Endodermal cell (in vitro differentiated cells): ENCODE measurements at regions not wholly inside any gene's neighbourhood (a gene's known extent, or its start where the extent isn't known, plus 50 kb on each side); places are given as distances from the start of the nearest gene placed in this dataset.

Experiments used
- DNase-seq: peaks from one replicate; pipeline ENCODE4 v3.0.0-alpha.2; 2017
- H3K27ac ChIP-seq: 2 replicates; pipeline ENCODE4 v1.5.1; 2013; ENCODE audit warnings: mild to moderate bottlenecking, low read depth, low read length, moderate library complexity
- H3K27me3 ChIP-seq: 2 replicates; pipeline ENCODE4 v1.6.1; 2013; ENCODE audit warnings: mild to moderate bottlenecking, low read length, moderate library complexity; ENCODE audit not compliant: insufficient read depth, control insufficient read depth, poor library complexity, severe bottlenecking
- H3K36me3 ChIP-seq: 2 replicates; pipeline ENCODE4 v1.7.0; 2013; ENCODE audit warnings: mild to moderate bottlenecking, low read length, moderate library complexity; ENCODE audit not compliant: control insufficient read depth, insufficient read depth
- H3K4me1 ChIP-seq: one replicate; pipeline ENCODE4 v1.7.0; 2013; ENCODE audit warnings: low read length; ENCODE audit not compliant: control insufficient read depth, insufficient read depth
- H3K4me3 ChIP-seq: 2 replicates; pipeline ENCODE4 v1.5.1; 2013; ENCODE audit warnings: mild to moderate bottlenecking, low read length, moderate library complexity
- H3K9ac ChIP-seq: 2 replicates; pipeline ENCODE4 v1.6.1; 2013; ENCODE audit warnings: mild to moderate bottlenecking, low read length, moderate library complexity; ENCODE audit not compliant: poor library complexity, severe bottlenecking; ENCODE audit errors: extremely low read depth
- H3K9me3 ChIP-seq: 2 replicates; pipeline ENCODE4 v1.6.1; 2013; ENCODE audit warnings: mild to moderate bottlenecking, low read length, moderate library complexity; ENCODE audit not compliant: control insufficient read depth
- H3K27ac Mint-ChIP-seq: 2 replicates; pipeline ENCODE4 v1.8.0; 2020; ENCODE audit warnings: mixed read lengths
- H3K27me3 Mint-ChIP-seq: 2 replicates; pipeline ENCODE4 v1.8.0; 2021; ENCODE audit warnings: mild to moderate bottlenecking, mixed read lengths; ENCODE audit not compliant: insufficient read depth
- H3K36me3 Mint-ChIP-seq: 2 replicates; pipeline ENCODE4 v1.8.0; 2020; ENCODE audit warnings: low read depth, mixed read lengths
- H3K4me1 Mint-ChIP-seq: 2 replicates; pipeline ENCODE4 v1.8.0; 2020; ENCODE audit warnings: mixed read lengths
- H3K4me3 Mint-ChIP-seq: 2 replicates; pipeline ENCODE4 v1.8.0; 2020; ENCODE audit warnings: mild to moderate bottlenecking, moderate library complexity, mixed read lengths
- H3K9me3 Mint-ChIP-seq: 2 replicates; pipeline ENCODE4 v1.8.0; 2020; ENCODE audit warnings: mild to moderate bottlenecking, mixed read lengths
- WGBS, 2 experiments: methylation state at CpG; one replicate each; pipeline versions ENCODE4 v1.1.5 to v1.1.7; 2013; ENCODE audit warnings: missing lambda C conversion rate in 2 of 2, mixed read lengths in 1 of 2; ENCODE audit not compliant: insufficient coverage in 1 of 2, insufficient read length in 1 of 2; 5-methylcytosine and 5-hydroxymethylcytosine counted together
- TF ChIP-seq, protein P1 (sequence below): fragments of 200-600 bp; sonication (generic); conservative IDR thresholded peaks from 2 replicates; pipeline ENCODE4 v1.5.0; 2021; ENCODE audit warnings: antibody characterized with exemption, mild to moderate bottlenecking

- no peaks in the 10 kb centered on the region for H3K36me3 ChIP-seq
- H3K36me3 Mint-ChIP-seq = no peaks in the 10 kb centered on the region
- WGBS, 2 experiments = 83% methylated on average over 1 of the region's 1 CpG; no CpG with 5 or more reads in 1 of the 2 experiments
- no peak overlapping the region for H3K9ac ChIP-seq
- H3K27me3 Mint-ChIP-seq = no peaks in the 10 kb centered on the region
- H3K4me1 Mint-ChIP-seq = no peaks in the 10 kb centered on the region
- no peaks in the 10 kb centered on the region for H3K9me3 ChIP-seq
- H3K27me3 ChIP-seq = no peaks in the 10 kb centered on the region
- TF ChIP-seq, protein P1, sequence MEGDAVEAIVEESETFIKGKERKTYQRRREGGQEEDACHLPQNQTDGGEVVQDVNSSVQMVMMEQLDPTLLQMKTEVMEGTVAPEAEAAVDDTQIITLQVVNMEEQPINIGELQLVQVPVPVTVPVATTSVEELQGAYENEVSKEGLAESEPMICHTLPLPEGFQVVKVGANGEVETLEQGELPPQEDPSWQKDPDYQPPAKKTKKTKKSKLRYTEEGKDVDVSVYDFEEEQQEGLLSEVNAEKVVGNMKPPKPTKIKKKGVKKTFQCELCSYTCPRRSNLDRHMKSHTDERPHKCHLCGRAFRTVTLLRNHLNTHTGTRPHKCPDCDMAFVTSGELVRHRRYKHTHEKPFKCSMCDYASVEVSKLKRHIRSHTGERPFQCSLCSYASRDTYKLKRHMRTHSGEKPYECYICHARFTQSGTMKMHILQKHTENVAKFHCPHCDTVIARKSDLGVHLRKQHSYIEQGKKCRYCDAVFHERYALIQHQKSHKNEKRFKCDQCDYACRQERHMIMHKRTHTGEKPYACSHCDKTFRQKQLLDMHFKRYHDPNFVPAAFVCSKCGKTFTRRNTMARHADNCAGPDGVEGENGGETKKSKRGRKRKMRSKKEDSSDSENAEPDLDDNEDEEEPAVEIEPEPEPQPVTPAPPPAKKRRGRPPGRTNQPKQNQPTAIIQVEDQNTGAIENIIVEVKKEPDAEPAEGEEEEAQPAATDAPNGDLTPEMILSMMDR = peak; percentile 57
- no peak overlapping the region for H3K4me3 Mint-ChIP-seq
- peak; percentile 49 for DNase-seq
- H3K4me3 ChIP-seq = no peak overlapping the region
- no peak overlapping the region for H3K27ac ChIP-seq
- H3K9me3 Mint-ChIP-seq = peaks cover 3% of the 10 kb centered on the region
- no peak overlapping the region for H3K27ac Mint-ChIP-seq
- H3K4me1 ChIP-seq = no peaks in the 10 kb centered on the region
These were observed 613.9 kb downstream of the FAT4 start for GRCh38 chr4:125928652-125929051.

DNA sequence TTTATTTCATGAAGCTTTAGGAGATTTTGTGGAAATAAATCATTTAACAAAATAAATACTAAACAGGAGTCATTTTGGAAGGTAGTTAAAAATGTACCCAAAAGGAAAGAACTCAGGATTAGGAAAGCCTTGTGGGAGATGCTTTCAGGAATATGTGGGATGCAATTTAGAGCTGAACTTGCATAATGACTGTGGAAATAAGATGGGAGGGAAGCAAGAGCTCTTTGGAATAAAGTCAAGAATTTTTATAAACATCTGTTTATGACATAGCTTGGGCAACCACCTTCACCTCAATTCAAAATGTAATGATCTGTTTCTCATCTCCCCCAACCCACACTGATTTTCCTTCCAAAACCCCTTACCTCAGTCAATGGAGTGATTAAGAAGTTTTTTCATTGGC lies 623.8 kb downstream of the FAT4 start:
- H3K27me3 ChIP-seq = peaks cover 23% of the 10 kb centered on the region
- no peak for DNase-seq
- no peaks in the 10 kb centered on the region for H3K4me1 ChIP-seq
- H3K4me3 ChIP-seq = no peak overlapping the region
- H3K27ac ChIP-seq = no peak overlapping the region
- Mint-ChIP-seq H3K4me3 (no peak overlapping the region), H3K4me1 (peaks cover 3% of the 10 kb centered on the region), H3K36me3 (no peaks in the 10 kb centered on the region), H3K9me3 (peaks cover 5% of the 10 kb centered on the region), H3K27ac (no peak overlapping the region), H3K27me3 (peaks cover 17% of the 10 kb centered on the region)
- H3K9ac ChIP-seq = no peak overlapping the region
- no peaks in the 10 kb centered on the region for H3K36me3 ChIP-seq
- H3K9me3 ChIP-seq = no peaks in the 10 kb centered on the region
- TF ChIP-seq, protein P1 = no peak

DNA sequence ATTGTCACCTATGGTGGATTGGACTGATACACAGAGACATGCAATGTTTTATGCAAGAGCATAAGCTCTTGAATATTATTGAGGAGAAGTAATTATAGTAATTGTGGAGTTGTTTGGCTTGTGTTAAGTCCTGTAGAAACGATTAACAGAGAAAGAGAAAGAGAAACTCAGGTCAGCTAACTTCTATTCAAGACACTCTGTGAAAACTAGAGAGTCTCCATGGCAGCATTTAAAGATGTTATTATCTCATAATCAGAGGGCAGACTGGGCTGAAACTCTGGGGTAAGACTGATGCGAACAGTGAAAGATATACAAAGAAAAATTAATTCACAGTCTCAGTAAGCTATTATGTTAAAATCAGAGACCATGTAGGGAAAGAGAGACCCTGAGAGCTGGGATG lies 625.7 kb downstream of the FAT4 start:
- Histone ChIP-seq H3K27me3 (peaks cover 23% of the 10 kb centered on the region), H3K4me1 (no peaks in the 10 kb centered on the region), H3K27ac (no peak overlapping the region), H3K9ac (no peak overlapping the region), H3K4me3 (no peak overlapping the region), H3K9me3 (no peaks in the 10 kb centered on the region), H3K36me3 (no peaks in the 10 kb centered on the region)
- no peaks in the 10 kb centered on the region for H3K9me3 Mint-ChIP-seq
- H3K36me3 Mint-ChIP-seq = no peaks in the 10 kb centered on the region
- no peak overlapping the region for H3K4me3 Mint-ChIP-seq
- 60 to 82% methylated on average over 1 to 2 of the region's 2 CpGs for WGBS, 2 experiments
- H3K27me3 Mint-ChIP-seq = peaks cover 17% of the 10 kb centered on the region
- DNase-seq = no peak
- H3K4me1 Mint-ChIP-seq = peaks cover 11% of the 10 kb centered on the region
- no peak overlapping the region for H3K27ac Mint-ChIP-seq
- TF ChIP-seq, protein P1 = no peak
